ENCODE measurements at regions not wholly inside any gene's neighbourhood (a gene's known extent, or its start where the extent isn't known, plus 50 kb on each side); places are given as distances from the start of the nearest gene placed in this dataset.

GRCh38 chr1:244231572-244232315, 180.7 kb downstream of the ZBTB18 start:
- H3K36me3 Mint-ChIP-seq (ENCODE audit: low read depth) = no peaks in the 10 kb centered on the region
- POLR2A ChIA-PET = interaction anchor here (0.6 to 0.9 kb wide), 2 partner anchors 83 to 183 kb away, joined by 3 read pairs; no protein-coding TSS in a partner anchor
- Histone ChIP-seq H3K9me3 (ENCODE audit: control insufficient read depth in 1 of 2, insufficient read depth in 1 of 2, low read length in 2 of 2) (no peaks in the 10 kb centered on the region), H3K4me1 (ENCODE audit: insufficient read depth, low read length) (no peaks in the 10 kb centered on the region), H3K27me3 (ENCODE audit: control insufficient read depth in 1 of 2, insufficient read depth in 2 of 2, low read length in 2 of 2) (no peaks in the 10 kb centered on the region), H3K36me3 (ENCODE audit: insufficient read depth, low read length) (no peaks in the 10 kb centered on the region), H3K27ac (ENCODE audit: low read depth in 1 of 2, low read length in 2 of 2) (no peak overlapping the region), H3K4me3 (ENCODE audit: low read length) (no peak overlapping the region)
- no peak for TF ChIP-seq CTCF (IDR thresholded peaks at IDR 0.05)
- no peaks in the 10 kb centered on the region for H3K4me1 Mint-ChIP-seq (ENCODE audit: low read depth)
- H3K27ac Mint-ChIP-seq = no peak overlapping the region
- ATAC-seq (ENCODE audit: poor library complexity) (no peak), DNase-seq (no peak)
- H3K27me3 Mint-ChIP-seq = peaks cover 7% of the 10 kb centered on the region
- CTCF ChIA-PET = no interaction called here
- no peak overlapping the region for H3K4me3 Mint-ChIP-seq
- intact Hi-C loops (cut with DNase I, micrococcal nuclease) = no loop called here
- H3K9me3 Mint-ChIP-seq = no peaks in the 10 kb centered on the region

- H3K4me1 Mint-ChIP-seq (ENCODE audit: low read depth) = peaks cover 1% of the 10 kb centered on the region
- no peak overlapping the region for H3K4me3 ChIP-seq (ENCODE audit: low read length)
- ATAC-seq (ENCODE audit: poor library complexity) (no peak), DNase-seq (no peak)
- intact Hi-C loops (cut with DNase I, micrococcal nuclease) = no loop called here
- no peaks in the 10 kb centered on the region for H3K9me3 Mint-ChIP-seq
- H3K27me3 Mint-ChIP-seq = peaks cover 7% of the 10 kb centered on the region
- ChIA-PET CTCF (no interaction called here), POLR2A (no interaction called here)
- no peaks in the 10 kb centered on the region for H3K9me3 ChIP-seq (ENCODE audit: control insufficient read depth in 1 of 2, insufficient read depth in 1 of 2, low read length in 2 of 2)
- H3K27ac Mint-ChIP-seq = no peak overlapping the region
- peaks cover under 1% of the 10 kb centered on the region for H3K4me1 ChIP-seq (ENCODE audit: insufficient read depth, low read length)
- H3K27ac ChIP-seq (ENCODE audit: low read depth in 1 of 2, low read length in 2 of 2) = no peak overlapping the region
- TF ChIP-seq CTCF (IDR thresholded peaks at IDR 0.05) = no peak
- no peaks in the 10 kb centered on the region for H3K36me3 ChIP-seq (ENCODE audit: insufficient read depth, low read length)
- no peaks in the 10 kb centered on the region for H3K27me3 ChIP-seq (ENCODE audit: control insufficient read depth in 1 of 2, insufficient read depth in 2 of 2, low read length in 2 of 2)
- no peaks in the 10 kb centered on the region for H3K36me3 Mint-ChIP-seq (ENCODE audit: low read depth)
- H3K4me3 Mint-ChIP-seq = no peak overlapping the region
Measured at GRCh38 chr1:244234009-244234643, 183.0 kb downstream of the ZBTB18 start.

- CTCF ChIA-PET = no interaction called here
- Mint-ChIP-seq H3K9me3 (no peaks in the 10 kb centered on the region), H3K4me3 (no peak overlapping the region), H3K4me1 (ENCODE audit: low read depth) (peaks cover 7% of the 10 kb centered on the region), H3K36me3 (ENCODE audit: low read depth) (no peaks in the 10 kb centered on the region), H3K27me3 (peaks cover 7% of the 10 kb centered on the region), H3K27ac (no peak overlapping the region)
- H3K36me3 ChIP-seq (ENCODE audit: insufficient read depth, low read length) = no peaks in the 10 kb centered on the region
- no peak for DNase-seq
- no peak for ATAC-seq (ENCODE audit: poor library complexity)
- H3K27me3 ChIP-seq (ENCODE audit: control insufficient read depth in 1 of 2, insufficient read depth in 2 of 2, low read length in 2 of 2) = no peaks in the 10 kb centered on the region
- POLR2A ChIA-PET = no interaction called here
- H3K9me3 ChIP-seq (ENCODE audit: control insufficient read depth in 1 of 2, insufficient read depth in 1 of 2, low read length in 2 of 2) = no peaks in the 10 kb centered on the region
- intact Hi-C loops (cut with DNase I, micrococcal nuclease) = no loop called here
- H3K4me3 ChIP-seq (ENCODE audit: low read length) = no peak overlapping the region
- H3K4me1 ChIP-seq (ENCODE audit: insufficient read depth, low read length) = peaks cover 8% of the 10 kb centered on the region
- no peak overlapping the region for H3K27ac ChIP-seq (ENCODE audit: low read depth in 1 of 2, low read length in 2 of 2)
- no peak for TF ChIP-seq CTCF (IDR thresholded peaks at IDR 0.05)
Measured at GRCh38 chr1:244235157-244235556, 184.1 kb downstream of the ZBTB18 start.

Measured in CD4-positive, alpha-beta T cell (primary cell).